ENCODE measurements at regions not wholly inside any gene's neighbourhood (a gene's known extent, or its start where the extent isn't known, plus 50 kb on each side); places are given as distances from the start of the nearest gene placed in this dataset.

DNA sequence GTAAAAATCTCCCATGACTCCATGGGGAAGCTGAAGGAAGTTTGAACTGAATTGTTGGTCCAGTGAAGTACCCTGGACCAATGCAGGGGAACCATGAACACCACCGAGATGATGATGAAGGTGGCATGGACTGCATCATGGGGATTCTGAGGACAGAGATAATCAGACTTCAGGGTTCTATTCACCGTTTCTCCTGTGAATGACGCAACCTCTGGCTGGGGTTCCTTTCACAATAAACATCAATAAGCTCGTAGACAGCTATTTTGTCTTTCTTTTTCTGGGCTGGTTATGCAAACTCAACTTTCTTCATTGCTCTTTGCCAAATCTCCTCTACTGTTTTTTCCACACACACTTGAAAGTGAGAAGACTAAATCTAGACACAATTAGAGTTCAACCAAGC is 87.9 kb upstream of the NKX2-2 start:
- DNase-seq (ENCODE audit: insufficient read length, low spot score) (no peak), FAIRE-seq (no peak)
- no peak for TF ChIP-seq POLR2A (IDR thresholded peaks at IDR 0.05; ENCODE audit: low read depth, low read length)
- TF ChIP-seq SPI1 (IDR thresholded peaks at IDR 0.05; ENCODE audit: low read depth, low read length), result no peak
- TF ChIP-seq POU2F2 (IDR thresholded peaks at IDR 0.05; ENCODE audit: low read depth, low read length), result no peak

DNA sequence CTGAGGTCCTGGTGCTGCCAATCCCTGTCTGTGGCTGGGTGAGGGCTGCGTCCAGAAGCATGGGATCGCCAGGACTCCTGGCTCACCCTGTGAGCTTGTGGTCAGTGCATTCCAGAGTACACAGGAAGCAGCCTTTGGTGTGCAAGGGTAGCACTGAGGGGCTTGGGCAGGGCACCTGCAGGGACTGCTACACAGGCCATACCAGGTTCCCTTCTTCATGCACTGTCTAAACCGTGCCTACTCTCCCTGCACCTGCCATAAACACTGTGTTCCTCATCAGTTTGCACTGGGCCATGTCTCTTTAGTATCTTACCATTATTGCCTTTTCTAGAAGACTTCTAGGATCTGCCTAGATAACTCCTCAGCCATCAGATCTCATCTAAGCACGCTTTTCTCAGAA is 72.8 kb upstream of the NKX2-2 start:
- TF ChIP-seq TAF1 (IDR thresholded peaks at IDR 0.05; ENCODE audit: low read depth, low read length) (no peak), SPI1 (IDR thresholded peaks at IDR 0.05; ENCODE audit: low read depth, low read length) (no peak), PAX5 (IDR thresholded peaks at IDR 0.05; ENCODE audit: insufficient read depth, low read length, severe bottlenecking) (no peak), POU2F2 (IDR thresholded peaks at IDR 0.05; ENCODE audit: low read depth, low read length) (no peak), POLR2A (IDR thresholded peaks at IDR 0.05; ENCODE audit: low read depth, low read length) (no peak), POLR2AphosphoS5 (IDR thresholded peaks at IDR 0.05; ENCODE audit: low read depth, low read length) (no peak)
- no peak for FAIRE-seq
- DNase-seq (ENCODE audit: insufficient read length, low spot score), result no peak

DNA sequence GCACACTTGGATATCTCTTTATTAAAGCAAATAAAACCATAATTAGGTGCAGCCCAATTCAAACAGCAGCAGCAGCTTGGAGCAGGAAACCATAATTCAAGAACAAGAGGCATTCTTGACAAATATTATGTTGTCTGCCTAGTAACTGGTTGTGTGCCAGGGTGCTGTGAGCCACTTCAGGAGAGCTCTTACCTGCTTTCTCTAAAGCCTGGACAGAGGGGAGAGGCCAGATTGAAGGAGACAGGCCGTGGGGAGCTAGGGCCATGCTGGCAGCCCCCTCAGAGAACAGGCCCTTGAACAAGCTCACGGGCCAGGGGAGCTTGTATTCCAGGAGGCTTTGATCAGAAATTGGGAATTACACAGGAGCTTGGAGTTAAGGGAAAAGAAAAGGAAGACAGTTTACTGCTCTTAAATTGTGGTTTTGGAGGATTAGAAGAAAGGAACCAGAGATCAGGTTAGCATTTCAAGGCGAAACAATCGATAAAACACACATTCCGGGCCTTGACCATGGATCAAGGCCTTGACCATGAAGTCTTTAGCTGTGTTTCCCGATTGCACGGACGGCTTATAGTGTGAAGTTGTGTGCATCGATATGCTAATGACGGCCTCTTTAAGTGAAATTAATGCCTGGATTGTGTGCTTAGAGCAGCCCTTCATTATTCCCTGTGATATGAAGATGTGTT is 69.8 kb upstream of the NKX2-2 start:
- DNase-seq (ENCODE audit: insufficient read length, low spot score) (no peak), FAIRE-seq (no peak)
- TF ChIP-seq POLR2A (IDR thresholded peaks at IDR 0.05; ENCODE audit: low read depth, low read length) (no peak), POLR2AphosphoS5 (IDR thresholded peaks at IDR 0.05; ENCODE audit: low read depth, low read length) (no peak), POU2F2 (IDR thresholded peaks at IDR 0.05; ENCODE audit: low read depth, low read length) (no peak), PAX5 (IDR thresholded peaks at IDR 0.05; ENCODE audit: insufficient read depth, low read length, severe bottlenecking) (no peak), TAF1 (IDR thresholded peaks at IDR 0.05; ENCODE audit: low read depth, low read length) (no peak)

- FAIRE-seq (no peak), DNase-seq (ENCODE audit: insufficient read length, low spot score) (no peak)
- no peak for TF ChIP-seq POLR2A (IDR thresholded peaks at IDR 0.05; ENCODE audit: low read depth, low read length)
- TF ChIP-seq TAF1 (IDR thresholded peaks at IDR 0.05; ENCODE audit: low read depth, low read length), result no peak
- no peak for TF ChIP-seq POLR2AphosphoS5 (IDR thresholded peaks at IDR 0.05; ENCODE audit: low read depth, low read length)
- no peak for TF ChIP-seq PAX5 (IDR thresholded peaks at IDR 0.05; ENCODE audit: insufficient read depth, low read length, severe bottlenecking)
- no peak for TF ChIP-seq POU2F2 (IDR thresholded peaks at IDR 0.05; ENCODE audit: low read depth, low read length)
- TF ChIP-seq SPI1 (IDR thresholded peaks at IDR 0.05; ENCODE audit: low read depth, low read length), result no peak
Measured at GRCh38 chr20:21577551-21577950, 63.7 kb upstream of the NKX2-2 start.

- FAIRE-seq (no peak), DNase-seq (ENCODE audit: insufficient read length, low spot score) (no peak)
- TF ChIP-seq SPI1 (IDR thresholded peaks at IDR 0.05; ENCODE audit: low read depth, low read length) (no peak), PAX5 (IDR thresholded peaks at IDR 0.05; ENCODE audit: insufficient read depth, low read length, severe bottlenecking) (no peak), TAF1 (IDR thresholded peaks at IDR 0.05; ENCODE audit: low read depth, low read length) (no peak), POLR2A (IDR thresholded peaks at IDR 0.05; ENCODE audit: low read depth, low read length) (no peak), POU2F2 (IDR thresholded peaks at IDR 0.05; ENCODE audit: low read depth, low read length) (no peak), POLR2AphosphoS5 (IDR thresholded peaks at IDR 0.05; ENCODE audit: low read depth, low read length) (no peak)
Measured at GRCh38 chr20:21575981-21576740, 62.3 kb upstream of the NKX2-2 start.

DNA sequence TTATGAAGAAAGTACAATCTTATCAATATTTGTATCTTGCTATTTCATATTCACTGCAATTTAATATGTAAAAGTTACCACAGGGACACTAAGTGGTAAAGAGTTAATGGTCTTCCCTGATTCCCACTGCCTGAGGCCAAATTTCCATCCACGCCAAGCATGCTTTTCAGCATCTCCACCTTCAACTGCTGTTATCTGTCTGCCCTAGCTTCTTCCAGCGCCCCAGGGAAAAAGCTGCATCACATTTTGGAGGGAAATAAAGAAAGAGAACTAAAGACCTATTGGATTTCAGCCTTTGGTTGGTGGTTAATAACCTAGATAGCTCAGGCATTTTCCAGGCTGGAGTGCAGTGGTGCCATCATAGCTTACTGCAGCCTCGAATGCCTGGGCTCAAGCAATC is 61.3 kb upstream of the NKX2-2 start:
- TF ChIP-seq PAX5 (IDR thresholded peaks at IDR 0.05; ENCODE audit: insufficient read depth, low read length, severe bottlenecking) (no peak), SPI1 (IDR thresholded peaks at IDR 0.05; ENCODE audit: low read depth, low read length) (no peak), POU2F2 (IDR thresholded peaks at IDR 0.05; ENCODE audit: low read depth, low read length) (no peak), TAF1 (IDR thresholded peaks at IDR 0.05; ENCODE audit: low read depth, low read length) (no peak), POLR2AphosphoS5 (IDR thresholded peaks at IDR 0.05; ENCODE audit: low read depth, low read length) (no peak), POLR2A (IDR thresholded peaks at IDR 0.05; ENCODE audit: low read depth, low read length) (no peak)
- FAIRE-seq (no peak), DNase-seq (ENCODE audit: insufficient read length, low spot score) (no peak)

- TF ChIP-seq POLR2AphosphoS5 (IDR thresholded peaks at IDR 0.05; ENCODE audit: low read depth, low read length) (no peak), POLR2A (IDR thresholded peaks at IDR 0.05; ENCODE audit: low read depth, low read length) (no peak), TAF1 (IDR thresholded peaks at IDR 0.05; ENCODE audit: low read depth, low read length) (no peak), SPI1 (IDR thresholded peaks at IDR 0.05; ENCODE audit: low read depth, low read length) (no peak), PAX5 (IDR thresholded peaks at IDR 0.05; ENCODE audit: insufficient read depth, low read length, severe bottlenecking) (no peak), POU2F2 (IDR thresholded peaks at IDR 0.05; ENCODE audit: low read depth, low read length) (no peak)
- FAIRE-seq (no peak), DNase-seq (ENCODE audit: insufficient read length, low spot score) (no peak)
Measured at GRCh38 chr20:21574443-21574842, 60.6 kb upstream of the NKX2-2 start.

DNA sequence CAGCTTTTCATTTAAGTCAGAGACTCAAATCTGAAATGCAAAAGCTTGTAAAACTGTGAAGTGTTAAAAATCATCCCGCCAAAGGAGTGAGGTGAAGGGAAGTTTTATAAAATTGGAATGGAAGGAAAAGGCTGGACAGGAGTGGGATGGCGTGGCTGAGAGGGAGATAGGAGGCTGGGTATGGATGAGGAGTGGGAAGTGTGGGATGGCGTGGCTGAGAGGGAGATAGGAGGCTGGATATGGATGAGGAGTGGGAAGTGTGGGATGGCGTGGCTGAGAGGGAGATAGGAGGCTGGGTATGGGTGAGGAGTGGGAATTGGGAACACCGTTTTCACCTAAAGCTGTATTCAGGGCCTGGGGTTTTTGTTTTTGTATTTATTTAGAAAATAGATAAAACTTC is 59.4 kb upstream of the NKX2-2 start:
- no peak for TF ChIP-seq SPI1 (IDR thresholded peaks at IDR 0.05; ENCODE audit: low read depth, low read length)
- TF ChIP-seq PAX5 (IDR thresholded peaks at IDR 0.05; ENCODE audit: insufficient read depth, low read length, severe bottlenecking), result no peak
- no peak for TF ChIP-seq POLR2A (IDR thresholded peaks at IDR 0.05; ENCODE audit: low read depth, low read length)
- TF ChIP-seq POU2F2 (IDR thresholded peaks at IDR 0.05; ENCODE audit: low read depth, low read length), result no peak
- TF ChIP-seq POLR2AphosphoS5 (IDR thresholded peaks at IDR 0.05; ENCODE audit: low read depth, low read length), result no peak
- no peak for TF ChIP-seq TAF1 (IDR thresholded peaks at IDR 0.05; ENCODE audit: low read depth, low read length)
- no peak for FAIRE-seq
- DNase-seq (ENCODE audit: insufficient read length, low spot score), result no peak

GRCh38 chr20:21571841-21572690 is 58.2 kb upstream of the NKX2-2 start:
- TF ChIP-seq PAX5 (IDR thresholded peaks at IDR 0.05; ENCODE audit: insufficient read depth, low read length, severe bottlenecking), result no peak
- TF ChIP-seq POU2F2 (IDR thresholded peaks at IDR 0.05; ENCODE audit: low read depth, low read length), result no peak
- TF ChIP-seq POLR2AphosphoS5 (IDR thresholded peaks at IDR 0.05; ENCODE audit: low read depth, low read length), result no peak
- TF ChIP-seq SPI1 (IDR thresholded peaks at IDR 0.05; ENCODE audit: low read depth, low read length), result no peak
- no peak for TF ChIP-seq POLR2A (IDR thresholded peaks at IDR 0.05; ENCODE audit: low read depth, low read length)
- no peak for TF ChIP-seq TAF1 (IDR thresholded peaks at IDR 0.05; ENCODE audit: low read depth, low read length)
- DNase-seq (ENCODE audit: insufficient read length, low spot score), result no peak
- FAIRE-seq, result no peak

All from GM12891 (cell line).